ENCODE measurements at regions not wholly inside any gene's neighbourhood (a gene's known extent, or its start where the extent isn't known, plus 50 kb on each side); places are given as distances from the start of the nearest gene placed in this dataset.
"Not testable (repeated sequence)": the region's sequence is repeated elsewhere in the genome, so short reads cannot be mapped to it uniquely, and the experiment has no call there.

GRCh38 chr10:118892255-118892654, 137.3 kb upstream of the NANOS1 start:
- no peaks in the 10 kb centered on the region for H3K27me3 ChIP-seq (ENCODE audit: low read length)
- no peak overlapping the region for H3K9ac ChIP-seq (ENCODE audit: low read length)

GRCh38 chr10:118894891-118895290, 134.6 kb upstream of the NANOS1 start:
- not testable (repeated sequence) for H3K79me2 ChIP-seq (ENCODE audit: insufficient read depth, low read length); H2AFZ ChIP-seq (ENCODE audit: low read depth, low read length, severe bottlenecking); H4K20me1 ChIP-seq (ENCODE audit: low read depth, low read length); H3K4me2 ChIP-seq (ENCODE audit: low read depth, low read length, poor library complexity, severe bottlenecking); H3K4me3 ChIP-seq (ENCODE audit: insufficient read depth, low read length, poor library complexity, severe bottlenecking); H3K9ac ChIP-seq (ENCODE audit: low read length); H3F3A ChIP-seq (ENCODE audit: insufficient read depth); H3K9me2 ChIP-seq (replicated peaks; ENCODE audit: insufficient read depth, low read length); H3K27me3 ChIP-seq (ENCODE audit: low read length); H3K27ac ChIP-seq (ENCODE audit: low read depth, low read length); H3K36me3 ChIP-seq (ENCODE audit: low read length); H3K9me3 ChIP-seq (ENCODE audit: insufficient read depth, low read length)

More at GRCh38 chr10:118892255-118892654, 137.3 kb upstream of the NANOS1 start:
- Histone ChIP-seq H2AFZ (ENCODE audit: low read depth, low read length, severe bottlenecking) (no peak overlapping the region), H3K9me2 (replicated peaks; ENCODE audit: insufficient read depth, low read length) (no peaks in the 10 kb centered on the region), H3K4me2 (ENCODE audit: low read depth, low read length, poor library complexity, severe bottlenecking) (no peak overlapping the region), H3K27ac (ENCODE audit: low read depth, low read length) (no peak overlapping the region), H3K79me2 (ENCODE audit: insufficient read depth, low read length) (no peaks in the 10 kb centered on the region), H3F3A (ENCODE audit: insufficient read depth) (no peaks in the 10 kb centered on the region), H3K4me3 (ENCODE audit: insufficient read depth, low read length, poor library complexity, severe bottlenecking) (no peak overlapping the region), H3K36me3 (ENCODE audit: low read length) (no peaks in the 10 kb centered on the region), H3K9me3 (ENCODE audit: insufficient read depth, low read length) (no peaks in the 10 kb centered on the region), H4K20me1 (ENCODE audit: low read depth, low read length) (no peaks in the 10 kb centered on the region)
- TF ChIP-seq EZH2phosphoT487 (conservative IDR thresholded peaks at IDR 0.05; ENCODE audit: low read length) (no peak), CTCF (IDR thresholded peaks at IDR 0.05; ENCODE audit: insufficient read depth, low read length, poor library complexity, severe bottlenecking) (no peak)

DNA sequence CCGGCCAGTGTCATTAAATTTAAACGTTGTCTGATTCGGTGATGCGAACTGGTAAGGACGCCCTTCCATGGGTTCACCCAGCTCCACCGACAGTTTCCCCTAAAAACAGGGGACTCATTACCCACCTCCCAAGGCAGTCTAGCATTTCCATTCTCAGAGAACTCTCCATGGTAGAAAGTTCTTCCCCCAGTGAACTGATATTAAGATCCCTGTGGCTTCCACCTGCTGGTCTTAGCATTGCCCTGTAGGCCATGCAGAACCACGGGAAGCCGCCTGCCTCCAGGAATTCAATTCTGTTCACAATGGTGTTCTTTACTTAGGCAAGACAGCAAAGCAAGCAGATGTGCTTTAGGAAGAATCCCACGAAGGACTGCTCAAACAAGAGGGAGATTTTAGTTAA, 128.9 kb upstream of the NANOS1 start:
- Histone ChIP-seq H3K27ac (ENCODE audit: low read depth, low read length) (no peak overlapping the region), H3K9ac (ENCODE audit: low read length) (no peak overlapping the region), H4K20me1 (ENCODE audit: low read depth, low read length) (no peaks in the 10 kb centered on the region), H3K4me2 (ENCODE audit: low read depth, low read length, poor library complexity, severe bottlenecking) (no peak overlapping the region), H3K27me3 (ENCODE audit: low read length) (no peaks in the 10 kb centered on the region), H2AFZ (ENCODE audit: low read depth, low read length, severe bottlenecking) (no peak overlapping the region), H3K4me3 (ENCODE audit: insufficient read depth, low read length, poor library complexity, severe bottlenecking) (no peak overlapping the region), H3K9me2 (replicated peaks; ENCODE audit: insufficient read depth, low read length) (no peaks in the 10 kb centered on the region), H3K36me3 (ENCODE audit: low read length) (no peaks in the 10 kb centered on the region), H3K79me2 (ENCODE audit: insufficient read depth, low read length) (no peaks in the 10 kb centered on the region), H3F3A (ENCODE audit: insufficient read depth) (no peaks in the 10 kb centered on the region), H3K9me3 (ENCODE audit: insufficient read depth, low read length) (no peaks in the 10 kb centered on the region)
- TF ChIP-seq CTCF (IDR thresholded peaks at IDR 0.05; ENCODE audit: insufficient read depth, low read length, poor library complexity, severe bottlenecking) (no peak), EZH2phosphoT487 (conservative IDR thresholded peaks at IDR 0.05; ENCODE audit: low read length) (no peak)

DNA sequence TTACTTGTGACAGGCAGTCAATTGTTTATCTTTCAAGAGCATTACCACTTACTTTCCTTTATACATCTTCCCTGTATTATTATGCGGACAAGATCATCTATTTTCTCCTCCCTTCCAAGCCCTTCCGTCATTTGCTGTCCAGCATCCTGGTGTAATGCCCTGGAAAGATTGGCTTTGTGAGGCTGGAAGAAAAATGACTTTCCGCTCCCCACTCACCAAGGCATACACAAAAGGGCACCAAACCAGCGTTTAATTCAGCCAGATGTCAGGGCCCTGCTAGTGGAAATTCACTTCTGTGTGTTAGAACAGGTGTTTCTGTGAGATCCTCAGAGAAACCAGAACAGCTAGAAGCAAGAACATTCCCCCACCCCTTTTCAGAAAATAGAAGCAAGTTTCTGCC, 128.1 kb upstream of the NANOS1 start:
- H3K79me2 ChIP-seq (ENCODE audit: insufficient read depth, low read length) = no peaks in the 10 kb centered on the region
- no peak overlapping the region for H3K4me3 ChIP-seq (ENCODE audit: insufficient read depth, low read length, poor library complexity, severe bottlenecking)
- H3K27ac ChIP-seq (ENCODE audit: low read depth, low read length) = no peak overlapping the region
- no peaks in the 10 kb centered on the region for H3F3A ChIP-seq (ENCODE audit: insufficient read depth)
- H3K9me3 ChIP-seq (ENCODE audit: insufficient read depth, low read length) = no peaks in the 10 kb centered on the region
- no peaks in the 10 kb centered on the region for H4K20me1 ChIP-seq (ENCODE audit: low read depth, low read length)
- H3K9me2 ChIP-seq (replicated peaks; ENCODE audit: insufficient read depth, low read length) = no peaks in the 10 kb centered on the region
- H3K9ac ChIP-seq (ENCODE audit: low read length) = no peak overlapping the region
- H3K36me3 ChIP-seq (ENCODE audit: low read length) = no peaks in the 10 kb centered on the region
- no peak overlapping the region for H2AFZ ChIP-seq (ENCODE audit: low read depth, low read length, severe bottlenecking)
- H3K4me2 ChIP-seq (ENCODE audit: low read depth, low read length, poor library complexity, severe bottlenecking) = no peak overlapping the region
- H3K27me3 ChIP-seq (ENCODE audit: low read length) = no peaks in the 10 kb centered on the region
- TF ChIP-seq EZH2phosphoT487 (conservative IDR thresholded peaks at IDR 0.05; ENCODE audit: low read length) = no peak
- TF ChIP-seq CTCF (IDR thresholded peaks at IDR 0.05; ENCODE audit: insufficient read depth, low read length, poor library complexity, severe bottlenecking) = no peak

Data from SU-DHL-6 (cell line).